ENCODE measurements at regions not wholly inside any gene's neighbourhood (a gene's known extent, or its start where the extent isn't known, plus 50 kb on each side); places are given as distances from the start of the nearest gene placed in this dataset.
"Not testable (repeated sequence)": the region's sequence is repeated elsewhere in the genome, so short reads cannot be mapped to it uniquely, and the experiment has no call there.

GRCh38 chr11:24267014-24267413, 229.8 kb upstream of the LUZP2 start:
- no peak overlapping the region for H3K4me3 ChIP-seq (replicated peaks; ENCODE audit: low read depth, low read length)
- no peak for TF ChIP-seq CTCF (IDR thresholded peaks at IDR 0.05; ENCODE audit: low read length, missing control alignments)
- DNase-seq (ENCODE audit: low read depth) = no peak

- H3K4me3 ChIP-seq (replicated peaks; ENCODE audit: low read depth, low read length) = no peak overlapping the region
- DNase-seq (ENCODE audit: low read depth) = no peak
- no peak for TF ChIP-seq CTCF (IDR thresholded peaks at IDR 0.05; ENCODE audit: low read length, missing control alignments)
Measured at GRCh38 chr11:24271798-24272197, 225.1 kb upstream of the LUZP2 start.

- not testable (repeated sequence) for DNase-seq (ENCODE audit: low read depth); H3K4me3 ChIP-seq (replicated peaks; ENCODE audit: low read depth, low read length)
Measured at GRCh38 chr11:24274214-24274781, 222.6 kb upstream of the LUZP2 start.

GRCh38 chr11:24286238-24286637, 210.6 kb upstream of the LUZP2 start:
- no peak for TF ChIP-seq CTCF (IDR thresholded peaks at IDR 0.05; ENCODE audit: low read length, missing control alignments)
- no peak overlapping the region for H3K4me3 ChIP-seq (replicated peaks; ENCODE audit: low read depth, low read length)
- no peak for DNase-seq (ENCODE audit: low read depth)

GRCh38 chr11:24289301-24289700, 207.6 kb upstream of the LUZP2 start:
- peak; percentile 62 for DNase-seq (ENCODE audit: low read depth)
- no peak overlapping the region for H3K4me3 ChIP-seq (replicated peaks; ENCODE audit: low read depth, low read length)
- no peak for TF ChIP-seq CTCF (IDR thresholded peaks at IDR 0.05; ENCODE audit: low read length, missing control alignments)

GRCh38 chr11:24293964-24294363, 202.9 kb upstream of the LUZP2 start:
- no peak for DNase-seq (ENCODE audit: low read depth)
- no peak overlapping the region for H3K4me3 ChIP-seq (replicated peaks; ENCODE audit: low read depth, low read length)
- TF ChIP-seq CTCF (IDR thresholded peaks at IDR 0.05; ENCODE audit: low read length, missing control alignments) = no peak

GRCh38 chr11:24295360-24295759, 201.5 kb upstream of the LUZP2 start:
- no peak for TF ChIP-seq CTCF (IDR thresholded peaks at IDR 0.05; ENCODE audit: low read length, missing control alignments)
- DNase-seq (ENCODE audit: low read depth) = peak; percentile 6
- H3K4me3 ChIP-seq (replicated peaks; ENCODE audit: low read depth, low read length) = no peak overlapping the region

Measured in fibroblast of pulmonary artery (primary cell).